GM12864 (cell line): ENCODE measurements at regions not wholly inside any gene's neighbourhood (a gene's known extent, or its start where the extent isn't known, plus 50 kb on each side); places are given as distances from the start of the nearest gene placed in this dataset.

Experiments
- DNase-seq: peaks from one replicate; pipeline ENCODE4 v3.0.0-alpha.2; 2011; ENCODE audit warnings: low read depth
- H3K4me3 ChIP-seq: 2 replicates; pipeline ENCODE4 v1.5.1; 2011; ENCODE audit warnings: mild to moderate bottlenecking, low read depth, low read length, control low read depth
- TF ChIP-seq, protein P1 (sequence below): IDR thresholded peaks from 2 replicates; pipeline ENCODE4 v1.5.1; 2011; ENCODE audit warnings: low read depth, mild to moderate bottlenecking, moderate library complexity, low read length, control low read depth, inconsistent platforms; ENCODE audit errors: missing control alignments

DNA sequence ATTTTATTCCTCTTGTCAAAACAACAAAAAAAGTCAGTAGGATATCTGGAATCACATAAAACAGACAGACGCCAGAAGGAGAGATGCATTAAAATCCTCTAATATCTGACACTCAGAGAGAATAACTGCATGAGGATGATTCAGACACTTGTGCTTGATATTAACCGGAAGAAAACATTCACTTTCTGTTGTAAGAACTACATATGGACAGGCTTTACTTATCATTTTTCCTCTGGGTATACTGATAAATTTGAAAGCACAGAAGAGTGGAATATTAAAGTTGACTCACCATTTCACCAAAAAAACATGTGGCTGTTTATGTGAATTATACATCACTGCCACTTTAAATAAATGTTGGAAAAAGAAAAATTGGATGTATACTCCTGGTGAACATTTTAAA lies 589.1 kb upstream of the CDH2 start:
- TF ChIP-seq, protein P1, sequence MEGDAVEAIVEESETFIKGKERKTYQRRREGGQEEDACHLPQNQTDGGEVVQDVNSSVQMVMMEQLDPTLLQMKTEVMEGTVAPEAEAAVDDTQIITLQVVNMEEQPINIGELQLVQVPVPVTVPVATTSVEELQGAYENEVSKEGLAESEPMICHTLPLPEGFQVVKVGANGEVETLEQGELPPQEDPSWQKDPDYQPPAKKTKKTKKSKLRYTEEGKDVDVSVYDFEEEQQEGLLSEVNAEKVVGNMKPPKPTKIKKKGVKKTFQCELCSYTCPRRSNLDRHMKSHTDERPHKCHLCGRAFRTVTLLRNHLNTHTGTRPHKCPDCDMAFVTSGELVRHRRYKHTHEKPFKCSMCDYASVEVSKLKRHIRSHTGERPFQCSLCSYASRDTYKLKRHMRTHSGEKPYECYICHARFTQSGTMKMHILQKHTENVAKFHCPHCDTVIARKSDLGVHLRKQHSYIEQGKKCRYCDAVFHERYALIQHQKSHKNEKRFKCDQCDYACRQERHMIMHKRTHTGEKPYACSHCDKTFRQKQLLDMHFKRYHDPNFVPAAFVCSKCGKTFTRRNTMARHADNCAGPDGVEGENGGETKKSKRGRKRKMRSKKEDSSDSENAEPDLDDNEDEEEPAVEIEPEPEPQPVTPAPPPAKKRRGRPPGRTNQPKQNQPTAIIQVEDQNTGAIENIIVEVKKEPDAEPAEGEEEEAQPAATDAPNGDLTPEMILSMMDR: no peak
- no peak for DNase-seq
- no peak overlapping the region for H3K4me3 ChIP-seq

DNA sequence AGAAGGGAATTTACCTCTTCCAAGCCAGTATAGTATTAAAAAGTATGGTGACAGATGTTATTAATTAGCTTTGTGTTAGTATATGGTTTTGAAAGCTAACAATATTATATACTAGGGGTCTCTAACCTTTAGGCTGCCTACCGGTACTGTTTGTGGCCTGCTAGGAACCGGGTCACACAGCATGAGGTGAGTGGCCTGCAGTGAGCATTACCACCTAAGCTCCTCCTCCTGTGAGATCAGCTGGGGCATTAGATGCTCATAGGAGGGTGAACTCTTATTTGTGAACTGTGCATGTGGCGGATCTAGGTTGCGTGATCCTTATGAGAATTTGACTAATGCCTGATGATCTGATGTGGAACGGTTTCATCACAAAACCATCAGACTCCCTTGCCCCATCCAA lies 583.4 kb upstream of the CDH2 start:
- no peak overlapping the region for H3K4me3 ChIP-seq
- TF ChIP-seq, protein P1: no peak
- no peak for DNase-seq

DNA sequence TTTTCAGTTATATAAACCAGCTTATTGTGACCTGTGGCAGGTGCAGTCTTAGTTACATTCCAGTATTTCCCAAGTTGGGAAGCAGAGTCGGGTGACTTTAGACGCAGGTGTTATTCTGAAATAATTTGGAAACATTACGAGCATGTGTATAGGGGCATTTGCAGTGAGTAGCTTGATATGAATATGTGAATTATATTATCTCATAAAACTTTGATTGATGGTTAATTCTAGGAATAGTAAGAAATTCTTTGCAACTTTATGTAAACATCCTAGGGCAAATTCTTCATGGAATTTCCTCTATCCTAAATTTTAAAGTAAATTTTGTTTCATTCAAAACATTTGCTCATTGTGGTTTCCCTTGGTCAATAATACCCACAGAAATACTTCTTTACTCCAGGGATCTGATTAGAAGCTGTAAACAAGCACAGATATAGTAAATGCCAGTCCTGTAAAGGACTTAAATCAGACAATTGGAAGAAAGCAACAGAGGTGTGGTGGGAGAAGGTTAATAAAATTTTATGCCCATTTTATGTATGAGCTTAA lies 580.6 kb upstream of the CDH2 start:
- no peak for DNase-seq

DNA sequence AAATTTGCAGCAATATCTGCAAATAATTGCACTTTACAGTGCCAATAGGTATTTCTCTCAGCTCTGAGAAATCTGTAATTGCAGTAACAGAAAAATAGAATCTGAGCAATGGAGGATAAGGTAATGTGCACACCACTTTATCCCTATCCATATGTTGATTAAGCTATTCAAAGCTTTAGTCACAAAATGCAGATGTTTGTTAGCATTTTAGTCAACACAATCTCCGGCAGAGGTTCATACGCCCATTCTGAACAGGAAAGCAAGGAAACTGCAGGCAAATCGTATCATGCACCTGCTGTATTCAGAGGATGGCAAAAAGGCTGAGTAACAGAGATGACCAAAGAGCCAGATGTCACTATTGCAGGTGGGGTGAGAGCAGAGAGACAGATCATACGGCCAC lies 566.2 kb upstream of the CDH2 start:
- no peak for DNase-seq
- TF ChIP-seq, protein P1: no peak

More for the DNA sequence above, 580.6 kb upstream of the CDH2 start:
- H3K4me3 ChIP-seq: no peak overlapping the region
- TF ChIP-seq, protein P1: no peak

DNA sequence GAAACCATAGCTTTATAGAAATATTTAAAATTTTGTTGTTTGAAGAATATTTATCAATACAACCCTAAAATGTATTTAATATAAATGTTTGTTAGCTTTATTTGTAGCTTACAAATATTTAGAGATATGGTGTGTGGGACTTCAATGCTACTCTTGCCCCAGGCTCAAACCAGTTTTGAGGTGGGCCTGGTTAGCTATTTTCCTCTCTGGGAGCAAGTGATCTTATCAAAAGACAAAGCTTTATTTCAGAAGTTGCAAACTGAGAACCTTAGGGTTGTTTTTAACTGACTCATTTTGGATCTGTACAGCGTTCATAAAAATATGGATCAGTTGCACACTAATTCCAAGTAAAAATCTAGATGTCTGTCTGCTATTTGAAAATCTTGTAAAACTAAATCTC lies 563.6 kb upstream of the CDH2 start:
- no peak overlapping the region for H3K4me3 ChIP-seq
- TF ChIP-seq, protein P1: no peak
- DNase-seq: no peak

More for the DNA sequence above, 566.2 kb upstream of the CDH2 start:
- H3K4me3 ChIP-seq: no peak overlapping the region

DNA sequence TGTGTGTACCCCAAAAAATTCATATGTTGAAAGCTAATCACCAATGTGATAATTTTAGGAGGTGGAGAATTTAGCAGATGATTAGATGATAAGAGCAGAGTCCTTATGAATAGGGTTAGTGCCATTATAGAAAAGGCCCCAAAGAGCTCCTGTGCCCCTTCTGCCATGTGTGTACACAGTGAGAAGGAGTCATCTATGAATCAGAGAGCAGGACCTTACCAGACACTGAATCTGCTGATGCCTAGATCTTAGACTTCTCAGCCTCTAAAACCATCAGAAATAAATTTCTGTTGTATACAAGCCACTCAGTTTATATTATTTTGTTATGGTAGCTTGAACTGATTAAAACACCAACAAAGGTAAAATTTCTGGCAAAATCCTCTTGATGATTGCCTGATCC lies 560.0 kb upstream of the CDH2 start:
- no peak for DNase-seq
- TF ChIP-seq, protein P1: no peak

DNA sequence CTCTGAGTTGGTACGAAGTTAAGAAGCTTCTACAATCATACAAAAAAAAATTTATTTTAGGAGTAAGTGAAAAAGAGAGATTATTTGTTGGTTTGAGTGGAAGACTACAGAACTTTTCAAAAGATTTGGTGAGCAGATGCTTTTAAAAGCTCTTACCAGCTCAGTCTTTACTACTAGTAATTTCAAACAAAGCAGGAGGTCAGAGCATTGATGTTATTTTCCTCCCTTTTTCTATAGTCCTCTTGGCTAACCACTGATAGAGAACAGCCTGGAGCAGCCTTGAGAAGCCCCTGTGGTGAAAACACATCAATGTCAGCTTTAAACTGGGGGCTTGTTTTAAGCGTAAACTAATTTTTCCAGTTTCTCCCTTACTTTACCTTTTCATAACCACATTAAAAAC lies 559.3 kb upstream of the CDH2 start:
- no peak overlapping the region for H3K4me3 ChIP-seq
- no peak for DNase-seq
- TF ChIP-seq, protein P1: no peak

More for the DNA sequence above, 560.0 kb upstream of the CDH2 start:
- no peak overlapping the region for H3K4me3 ChIP-seq
